ENCODE measurements at regions not wholly inside any gene's neighbourhood (a gene's known extent, or its start where the extent isn't known, plus 50 kb on each side); places are given as distances from the start of the nearest gene placed in this dataset.

DNA sequence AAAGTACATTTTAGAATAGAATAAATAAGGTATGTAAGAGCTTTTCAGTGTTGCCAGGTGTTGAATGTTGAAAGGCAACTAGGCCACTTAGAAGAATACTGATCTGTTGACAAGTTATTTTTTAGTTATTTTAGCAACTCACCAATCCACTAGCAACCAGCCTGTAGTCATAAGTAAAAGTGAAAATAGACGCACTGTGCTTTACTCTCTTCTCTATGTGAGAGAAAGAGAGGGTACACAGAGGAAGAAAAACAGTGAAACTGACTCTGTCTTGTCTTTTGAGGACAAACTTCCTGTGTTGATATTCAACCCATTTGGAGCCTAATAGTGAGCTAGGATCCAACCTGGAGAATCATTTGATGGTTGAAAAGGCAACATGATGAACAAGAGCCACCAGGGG lies 327.1 kb upstream of the GOLIM4 start:
- no peak overlapping the region for H3K4me3 ChIP-seq (ENCODE audit: control insufficient read depth in 2 of 3, extremely low read depth in 1 of 3, insufficient read depth in 2 of 3, low read depth in 1 of 3, low read length in 3 of 3)
- FAIRE-seq (no peak), DNase-seq (ENCODE audit: low read depth, low spot score) (no peak)
- no peak overlapping the region for H3K9ac ChIP-seq (ENCODE audit: control insufficient read depth, extremely low read depth, insufficient read depth, low read length)
- H3K36me3 ChIP-seq (ENCODE audit: control insufficient read depth in 2 of 2, extremely low read depth in 1 of 2, insufficient read depth in 2 of 2, low read length in 2 of 2), result no peaks in the 10 kb centered on the region
- dilution Hi-C loops (cut with MboI; ENCODE audit: extremely low pct_ligation_motif_present, low sequenced_read_pairs), result no loop called here
- H2AFZ ChIP-seq (ENCODE audit: control insufficient read depth, low read length), result no peak overlapping the region
- H3K9me1 ChIP-seq (ENCODE audit: control insufficient read depth, extremely low read depth, insufficient read depth, low read length), result no peaks in the 10 kb centered on the region
- TF ChIP-seq, protein P1, sequence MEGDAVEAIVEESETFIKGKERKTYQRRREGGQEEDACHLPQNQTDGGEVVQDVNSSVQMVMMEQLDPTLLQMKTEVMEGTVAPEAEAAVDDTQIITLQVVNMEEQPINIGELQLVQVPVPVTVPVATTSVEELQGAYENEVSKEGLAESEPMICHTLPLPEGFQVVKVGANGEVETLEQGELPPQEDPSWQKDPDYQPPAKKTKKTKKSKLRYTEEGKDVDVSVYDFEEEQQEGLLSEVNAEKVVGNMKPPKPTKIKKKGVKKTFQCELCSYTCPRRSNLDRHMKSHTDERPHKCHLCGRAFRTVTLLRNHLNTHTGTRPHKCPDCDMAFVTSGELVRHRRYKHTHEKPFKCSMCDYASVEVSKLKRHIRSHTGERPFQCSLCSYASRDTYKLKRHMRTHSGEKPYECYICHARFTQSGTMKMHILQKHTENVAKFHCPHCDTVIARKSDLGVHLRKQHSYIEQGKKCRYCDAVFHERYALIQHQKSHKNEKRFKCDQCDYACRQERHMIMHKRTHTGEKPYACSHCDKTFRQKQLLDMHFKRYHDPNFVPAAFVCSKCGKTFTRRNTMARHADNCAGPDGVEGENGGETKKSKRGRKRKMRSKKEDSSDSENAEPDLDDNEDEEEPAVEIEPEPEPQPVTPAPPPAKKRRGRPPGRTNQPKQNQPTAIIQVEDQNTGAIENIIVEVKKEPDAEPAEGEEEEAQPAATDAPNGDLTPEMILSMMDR (optimal IDR thresholded peaks at IDR 0.05 in 1 of 3, IDR thresholded peaks at IDR 0.05 in 1 of 3, conservative IDR thresholded peaks at IDR 0.05 in 1 of 3; ENCODE audit: extremely low read depth in 1 of 3, insufficient read depth in 2 of 3, low read length in 3 of 3), result no peak
- TF ChIP-seq EZH2 (IDR thresholded peaks at IDR 0.05; ENCODE audit: low read length), result no peak
- H3K79me2 ChIP-seq (ENCODE audit: control insufficient read depth, insufficient read depth, low read length), result no peaks in the 10 kb centered on the region
- H3K27ac ChIP-seq (ENCODE audit: control insufficient read depth, insufficient read depth, low read length), result no peak overlapping the region
- H3K4me2 ChIP-seq (ENCODE audit: control insufficient read depth, extremely low read depth, insufficient read depth, low read depth, low read length), result no peak overlapping the region
- H3K9me3 ChIP-seq (ENCODE audit: control insufficient read depth, low read depth, low read length), result no peaks in the 10 kb centered on the region
- no peaks in the 10 kb centered on the region for H3K27me3 ChIP-seq (ENCODE audit: control insufficient read depth, extremely low read depth, insufficient read depth, low read length)
- H3K4me1 ChIP-seq (ENCODE audit: control insufficient read depth, extremely low read depth, insufficient read depth, low read length), result no peaks in the 10 kb centered on the region
- no peaks in the 10 kb centered on the region for H4K20me1 ChIP-seq (ENCODE audit: control insufficient read depth, extremely low read depth, insufficient read depth, low read length)

DNA sequence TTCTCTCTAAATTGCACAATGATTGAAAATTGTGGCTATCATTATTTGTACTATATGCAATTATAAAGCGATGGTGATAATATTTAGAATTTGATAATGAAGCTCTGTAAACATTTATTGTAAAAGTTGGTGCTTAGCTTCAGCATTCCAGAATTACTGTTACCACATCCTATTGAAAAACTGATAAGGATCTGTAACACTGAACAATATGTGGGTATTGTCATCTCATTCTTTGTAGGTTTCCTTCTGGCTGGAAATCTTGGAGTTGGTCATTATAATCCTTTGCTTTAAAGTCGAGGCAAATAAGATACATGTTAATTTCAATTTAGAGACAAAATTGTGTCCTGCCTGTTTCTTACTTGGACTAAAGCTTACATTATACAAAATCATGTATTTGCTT lies 323.4 kb upstream of the GOLIM4 start:
- FAIRE-seq (no peak), DNase-seq (ENCODE audit: low read depth, low spot score) (no peak)
- Histone ChIP-seq H3K36me3 (ENCODE audit: control insufficient read depth in 2 of 2, extremely low read depth in 1 of 2, insufficient read depth in 2 of 2, low read length in 2 of 2) (no peaks in the 10 kb centered on the region), H3K4me3 (ENCODE audit: control insufficient read depth in 2 of 3, extremely low read depth in 1 of 3, insufficient read depth in 2 of 3, low read depth in 1 of 3, low read length in 3 of 3) (no peak overlapping the region), H3K4me2 (ENCODE audit: control insufficient read depth, extremely low read depth, insufficient read depth, low read depth, low read length) (no peak overlapping the region), H2AFZ (ENCODE audit: control insufficient read depth, low read length) (no peak overlapping the region), H3K9me3 (ENCODE audit: control insufficient read depth, low read depth, low read length) (no peaks in the 10 kb centered on the region), H3K27ac (ENCODE audit: control insufficient read depth, insufficient read depth, low read length) (no peak overlapping the region), H4K20me1 (ENCODE audit: control insufficient read depth, extremely low read depth, insufficient read depth, low read length) (no peaks in the 10 kb centered on the region), H3K79me2 (ENCODE audit: control insufficient read depth, insufficient read depth, low read length) (no peaks in the 10 kb centered on the region), H3K9me1 (ENCODE audit: control insufficient read depth, extremely low read depth, insufficient read depth, low read length) (no peaks in the 10 kb centered on the region), H3K27me3 (ENCODE audit: control insufficient read depth, extremely low read depth, insufficient read depth, low read length) (no peaks in the 10 kb centered on the region), H3K9ac (ENCODE audit: control insufficient read depth, extremely low read depth, insufficient read depth, low read length) (no peak overlapping the region), H3K4me1 (ENCODE audit: control insufficient read depth, extremely low read depth, insufficient read depth, low read length) (no peaks in the 10 kb centered on the region)
- dilution Hi-C loops (cut with MboI; ENCODE audit: extremely low pct_ligation_motif_present, low sequenced_read_pairs), result no loop called here
- no peak for TF ChIP-seq EZH2 (IDR thresholded peaks at IDR 0.05; ENCODE audit: low read length)
- TF ChIP-seq, protein P1 (optimal IDR thresholded peaks at IDR 0.05 in 1 of 3, IDR thresholded peaks at IDR 0.05 in 1 of 3, conservative IDR thresholded peaks at IDR 0.05 in 1 of 3; ENCODE audit: extremely low read depth in 1 of 3, insufficient read depth in 2 of 3, low read length in 3 of 3), result no peak

Data from keratinocyte (primary cell).